Panc1 (cell line): ENCODE measurements at regions not wholly inside any gene's neighbourhood (a gene's known extent, or its start where the extent isn't known, plus 50 kb on each side); places are given as distances from the start of the nearest gene placed in this dataset.

Experiments used
- POLR2AphosphoS5 ChIP-seq: IDR thresholded peaks from 2 replicates; pipeline ENCODE4 v1.6.1; 2012; ENCODE audit warnings: mild to moderate bottlenecking, low read depth, low read length, moderate library complexity
- SIN3A ChIP-seq: IDR thresholded peaks from 2 replicates; pipeline ENCODE4 v1.6.1; 2012; ENCODE audit warnings: low read depth, mild to moderate bottlenecking, low read length, moderate library complexity, borderline replicate concordance; ENCODE audit not compliant: insufficient read depth
- TCF7L2 ChIP-seq: IDR thresholded peaks from 2 replicates; pipeline ENCODE4 v1.6.1; 2011; ENCODE audit warnings: mild to moderate bottlenecking, low read depth, low read length, inconsistent platforms
- TF ChIP-seq, protein P1 (sequence below): fragments of 450-650 bp; IDR thresholded peaks from 2 replicates; pipeline ENCODE4 v1.5.1; 2017; ENCODE audit warnings: mild to moderate bottlenecking
- TF ChIP-seq, protein P2 (sequence below), 2 experiments: IDR thresholded peaks; 2 replicates each; pipeline ENCODE4 v1.6.1; 2011 to 2012; ENCODE audit warnings: low read depth in 2 of 2, control low read depth in 1 of 2, low read length in 1 of 2, mild to moderate bottlenecking in 1 of 2, moderate library complexity in 1 of 2; ENCODE audit not compliant: insufficient read depth in 1 of 2

DNA sequence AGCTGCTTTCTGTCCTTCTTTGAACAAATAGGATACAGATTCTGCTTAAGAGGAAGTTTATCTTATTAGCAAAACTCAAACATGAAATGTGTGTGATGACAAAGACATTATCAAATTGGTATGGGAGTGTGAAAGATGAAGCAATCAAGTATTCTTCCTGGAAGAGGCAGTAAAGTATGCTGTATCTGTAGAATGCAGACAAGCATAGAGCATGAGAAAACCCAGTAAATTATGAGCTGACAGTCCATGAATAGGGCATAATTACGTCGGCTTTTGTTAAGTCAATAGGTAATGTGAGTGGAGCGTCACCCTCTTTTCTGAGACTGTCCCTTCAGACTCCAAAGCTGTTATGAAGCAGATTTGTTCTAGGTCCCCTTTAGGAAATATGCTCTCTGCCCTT lies 458.6 kb upstream of the NWD2 start:
- TF ChIP-seq, protein P1, sequence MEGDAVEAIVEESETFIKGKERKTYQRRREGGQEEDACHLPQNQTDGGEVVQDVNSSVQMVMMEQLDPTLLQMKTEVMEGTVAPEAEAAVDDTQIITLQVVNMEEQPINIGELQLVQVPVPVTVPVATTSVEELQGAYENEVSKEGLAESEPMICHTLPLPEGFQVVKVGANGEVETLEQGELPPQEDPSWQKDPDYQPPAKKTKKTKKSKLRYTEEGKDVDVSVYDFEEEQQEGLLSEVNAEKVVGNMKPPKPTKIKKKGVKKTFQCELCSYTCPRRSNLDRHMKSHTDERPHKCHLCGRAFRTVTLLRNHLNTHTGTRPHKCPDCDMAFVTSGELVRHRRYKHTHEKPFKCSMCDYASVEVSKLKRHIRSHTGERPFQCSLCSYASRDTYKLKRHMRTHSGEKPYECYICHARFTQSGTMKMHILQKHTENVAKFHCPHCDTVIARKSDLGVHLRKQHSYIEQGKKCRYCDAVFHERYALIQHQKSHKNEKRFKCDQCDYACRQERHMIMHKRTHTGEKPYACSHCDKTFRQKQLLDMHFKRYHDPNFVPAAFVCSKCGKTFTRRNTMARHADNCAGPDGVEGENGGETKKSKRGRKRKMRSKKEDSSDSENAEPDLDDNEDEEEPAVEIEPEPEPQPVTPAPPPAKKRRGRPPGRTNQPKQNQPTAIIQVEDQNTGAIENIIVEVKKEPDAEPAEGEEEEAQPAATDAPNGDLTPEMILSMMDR, result no peak
- TF ChIP-seq POLR2AphosphoS5, result no peak
- no peak for TF ChIP-seq SIN3A
- TF ChIP-seq, protein P2, sequence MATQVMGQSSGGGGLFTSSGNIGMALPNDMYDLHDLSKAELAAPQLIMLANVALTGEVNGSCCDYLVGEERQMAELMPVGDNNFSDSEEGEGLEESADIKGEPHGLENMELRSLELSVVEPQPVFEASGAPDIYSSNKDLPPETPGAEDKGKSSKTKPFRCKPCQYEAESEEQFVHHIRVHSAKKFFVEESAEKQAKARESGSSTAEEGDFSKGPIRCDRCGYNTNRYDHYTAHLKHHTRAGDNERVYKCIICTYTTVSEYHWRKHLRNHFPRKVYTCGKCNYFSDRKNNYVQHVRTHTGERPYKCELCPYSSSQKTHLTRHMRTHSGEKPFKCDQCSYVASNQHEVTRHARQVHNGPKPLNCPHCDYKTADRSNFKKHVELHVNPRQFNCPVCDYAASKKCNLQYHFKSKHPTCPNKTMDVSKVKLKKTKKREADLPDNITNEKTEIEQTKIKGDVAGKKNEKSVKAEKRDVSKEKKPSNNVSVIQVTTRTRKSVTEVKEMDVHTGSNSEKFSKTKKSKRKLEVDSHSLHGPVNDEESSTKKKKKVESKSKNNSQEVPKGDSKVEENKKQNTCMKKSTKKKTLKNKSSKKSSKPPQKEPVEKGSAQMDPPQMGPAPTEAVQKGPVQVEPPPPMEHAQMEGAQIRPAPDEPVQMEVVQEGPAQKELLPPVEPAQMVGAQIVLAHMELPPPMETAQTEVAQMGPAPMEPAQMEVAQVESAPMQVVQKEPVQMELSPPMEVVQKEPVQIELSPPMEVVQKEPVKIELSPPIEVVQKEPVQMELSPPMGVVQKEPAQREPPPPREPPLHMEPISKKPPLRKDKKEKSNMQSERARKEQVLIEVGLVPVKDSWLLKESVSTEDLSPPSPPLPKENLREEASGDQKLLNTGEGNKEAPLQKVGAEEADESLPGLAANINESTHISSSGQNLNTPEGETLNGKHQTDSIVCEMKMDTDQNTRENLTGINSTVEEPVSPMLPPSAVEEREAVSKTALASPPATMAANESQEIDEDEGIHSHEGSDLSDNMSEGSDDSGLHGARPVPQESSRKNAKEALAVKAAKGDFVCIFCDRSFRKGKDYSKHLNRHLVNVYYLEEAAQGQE (IDR thresholded peaks at IDR 0.05; ENCODE audit: insufficient read depth in 1 of 2, low read depth in 2 of 2, low read length in 1 of 2), result no peak
- TF ChIP-seq TCF7L2, result no peak
